ENCODE measurements at regions not wholly inside any gene's neighbourhood (a gene's known extent, or its start where the extent isn't known, plus 50 kb on each side); places are given as distances from the start of the nearest gene placed in this dataset.

- TF ChIP-seq CTCF (optimal IDR thresholded peaks at IDR 0.05 in 1 of 3, IDR thresholded peaks at IDR 0.05 in 1 of 3, conservative IDR thresholded peaks at IDR 0.05 in 1 of 3; ENCODE audit: extremely low read depth in 1 of 3, insufficient read depth in 2 of 3, low read length in 3 of 3) (no peak), EZH2 (IDR thresholded peaks at IDR 0.05; ENCODE audit: low read length) (no peak)
- no peak for FAIRE-seq
- dilution Hi-C loops (cut with MboI; ENCODE audit: extremely low pct_ligation_motif_present, low sequenced_read_pairs): no loop called here
These were observed 62.1 kb upstream of the RGS17 start for GRCh38 chr6:153192943-153193885.

GRCh38 chr6:153183925-153184324 lies 52.8 kb upstream of the RGS17 start:
- DNase-seq (ENCODE audit: low read depth, low spot score) (no peak), FAIRE-seq (no peak)
- no peak overlapping the region for H3K27ac ChIP-seq (ENCODE audit: control insufficient read depth, insufficient read depth, low read length)
- dilution Hi-C loops (cut with MboI; ENCODE audit: extremely low pct_ligation_motif_present, low sequenced_read_pairs): no loop called here
- H3K36me3 ChIP-seq (ENCODE audit: control insufficient read depth in 2 of 2, extremely low read depth in 1 of 2, insufficient read depth in 2 of 2, low read length in 2 of 2): no peaks in the 10 kb centered on the region
- no peaks in the 10 kb centered on the region for H3K79me2 ChIP-seq (ENCODE audit: control insufficient read depth, insufficient read depth, low read length)
- H4K20me1 ChIP-seq (ENCODE audit: control insufficient read depth, extremely low read depth, insufficient read depth, low read length): no peaks in the 10 kb centered on the region
- no peaks in the 10 kb centered on the region for H3K27me3 ChIP-seq (ENCODE audit: control insufficient read depth, extremely low read depth, insufficient read depth, low read length)
- TF ChIP-seq CTCF (optimal IDR thresholded peaks at IDR 0.05 in 1 of 3, IDR thresholded peaks at IDR 0.05 in 1 of 3, conservative IDR thresholded peaks at IDR 0.05 in 1 of 3; ENCODE audit: extremely low read depth in 1 of 3, insufficient read depth in 2 of 3, low read length in 3 of 3) (no peak), EZH2 (IDR thresholded peaks at IDR 0.05; ENCODE audit: low read length) (no peak)
- H3K9ac ChIP-seq (ENCODE audit: control insufficient read depth, extremely low read depth, insufficient read depth, low read length): no peak overlapping the region
- H3K4me1 ChIP-seq (ENCODE audit: control insufficient read depth, extremely low read depth, insufficient read depth, low read length): no peaks in the 10 kb centered on the region
- H3K9me1 ChIP-seq (ENCODE audit: control insufficient read depth, extremely low read depth, insufficient read depth, low read length): no peaks in the 10 kb centered on the region
- H3K4me2 ChIP-seq (ENCODE audit: control insufficient read depth, extremely low read depth, insufficient read depth, low read depth, low read length): no peak overlapping the region
- H3K4me3 ChIP-seq (ENCODE audit: control insufficient read depth in 2 of 3, extremely low read depth in 1 of 3, insufficient read depth in 2 of 3, low read depth in 1 of 3, low read length in 3 of 3): no peak overlapping the region
- no peaks in the 10 kb centered on the region for H3K9me3 ChIP-seq (ENCODE audit: control insufficient read depth, low read depth, low read length)
- no peak overlapping the region for H2AFZ ChIP-seq (ENCODE audit: control insufficient read depth, low read length)

More at GRCh38 chr6:153192943-153193885, 62.1 kb upstream of the RGS17 start:
- H4K20me1 ChIP-seq (ENCODE audit: control insufficient read depth, extremely low read depth, insufficient read depth, low read length): no peaks in the 10 kb centered on the region
- no peaks in the 10 kb centered on the region for H3K36me3 ChIP-seq (ENCODE audit: control insufficient read depth in 2 of 2, extremely low read depth in 1 of 2, insufficient read depth in 2 of 2, low read length in 2 of 2)
- no peak overlapping the region for H3K27ac ChIP-seq (ENCODE audit: control insufficient read depth, insufficient read depth, low read length)
- no peaks in the 10 kb centered on the region for H3K9me3 ChIP-seq (ENCODE audit: control insufficient read depth, low read depth, low read length)
- H3K4me3 ChIP-seq (ENCODE audit: control insufficient read depth in 2 of 3, extremely low read depth in 1 of 3, insufficient read depth in 2 of 3, low read depth in 1 of 3, low read length in 3 of 3): no peak overlapping the region
- no peaks in the 10 kb centered on the region for H3K79me2 ChIP-seq (ENCODE audit: control insufficient read depth, insufficient read depth, low read length)
- no peaks in the 10 kb centered on the region for H3K27me3 ChIP-seq (ENCODE audit: control insufficient read depth, extremely low read depth, insufficient read depth, low read length)
- H3K9me1 ChIP-seq (ENCODE audit: control insufficient read depth, extremely low read depth, insufficient read depth, low read length): no peaks in the 10 kb centered on the region
- no peak overlapping the region for H3K4me2 ChIP-seq (ENCODE audit: control insufficient read depth, extremely low read depth, insufficient read depth, low read depth, low read length)
- H3K9ac ChIP-seq (ENCODE audit: control insufficient read depth, extremely low read depth, insufficient read depth, low read length): no peak overlapping the region
- H3K4me1 ChIP-seq (ENCODE audit: control insufficient read depth, extremely low read depth, insufficient read depth, low read length): no peaks in the 10 kb centered on the region
- no peak overlapping the region for H2AFZ ChIP-seq (ENCODE audit: control insufficient read depth, low read length)
- no peak for DNase-seq (ENCODE audit: low read depth, low spot score)

Small RNA genes lying in the stretch of these regions (small RNA-seq; reads per million reads assigned to genes)
- gene AL603908.1 (ENCODE audit: insufficient read length in 3 of 3, low read depth in 3 of 3, low replicate concordance in 1 of 3): 0 reads per million in 3 experiments
- gene MTND3P20 (ENCODE audit: insufficient read length in 3 of 3, low read depth in 3 of 3, low replicate concordance in 1 of 3): 0 reads per million in 3 experiments
- 0 reads per million in 3 experiments for gene MTND4LP20 (ENCODE audit: insufficient read length in 3 of 3, low read depth in 3 of 3, low replicate concordance in 1 of 3)
- gene RNA5SP225 (ENCODE audit: insufficient read length in 3 of 3, low read depth in 3 of 3, low replicate concordance in 1 of 3): 0 reads per million in 3 experiments
- gene RNU6-896P (ENCODE audit: insufficient read length in 3 of 3, low read depth in 3 of 3, low replicate concordance in 1 of 3): 0 reads per million in 3 experiments

Measured in keratinocyte (primary cell).